Ishikawa (cell line): ENCODE measurements at regions not wholly inside any gene's neighbourhood (a gene's known extent, or its start where the extent isn't known, plus 50 kb on each side); places are given as distances from the start of the nearest gene placed in this dataset.

Experiments used
- CREB1 ChIP-seq: IDR thresholded peaks from 2 replicates; pipeline ENCODE4 v1.6.1; 2012; ENCODE audit warnings: low read depth
- EGR1 ChIP-seq: IDR thresholded peaks from 2 replicates; pipeline ENCODE4 v1.6.1; 2012
- EP300 ChIP-seq: IDR thresholded peaks from 2 replicates; pipeline ENCODE4 v1.6.1; 2012; ENCODE audit warnings: borderline replicate concordance
- MAX ChIP-seq: IDR thresholded peaks from 2 replicates; pipeline ENCODE4 v1.6.1; 2012
- NFIC ChIP-seq: IDR thresholded peaks from 2 replicates; pipeline ENCODE4 v1.6.1; 2012
- TAF1 ChIP-seq: IDR thresholded peaks from 2 replicates; pipeline ENCODE4 v1.6.1; 2012; ENCODE audit warnings: low read depth, mild to moderate bottlenecking
- YY1 ChIP-seq: IDR thresholded peaks from 2 replicates; pipeline ENCODE4 v1.6.1; 2012; ENCODE audit warnings: low read depth
- ZBTB7A ChIP-seq: IDR thresholded peaks from 2 replicates; pipeline ENCODE4 v1.6.1; 2012; ENCODE audit warnings: low read depth
- TF ChIP-seq, protein P1 (sequence below): IDR thresholded peaks from 2 replicates; pipeline ENCODE4 v1.6.1; 2012

DNA sequence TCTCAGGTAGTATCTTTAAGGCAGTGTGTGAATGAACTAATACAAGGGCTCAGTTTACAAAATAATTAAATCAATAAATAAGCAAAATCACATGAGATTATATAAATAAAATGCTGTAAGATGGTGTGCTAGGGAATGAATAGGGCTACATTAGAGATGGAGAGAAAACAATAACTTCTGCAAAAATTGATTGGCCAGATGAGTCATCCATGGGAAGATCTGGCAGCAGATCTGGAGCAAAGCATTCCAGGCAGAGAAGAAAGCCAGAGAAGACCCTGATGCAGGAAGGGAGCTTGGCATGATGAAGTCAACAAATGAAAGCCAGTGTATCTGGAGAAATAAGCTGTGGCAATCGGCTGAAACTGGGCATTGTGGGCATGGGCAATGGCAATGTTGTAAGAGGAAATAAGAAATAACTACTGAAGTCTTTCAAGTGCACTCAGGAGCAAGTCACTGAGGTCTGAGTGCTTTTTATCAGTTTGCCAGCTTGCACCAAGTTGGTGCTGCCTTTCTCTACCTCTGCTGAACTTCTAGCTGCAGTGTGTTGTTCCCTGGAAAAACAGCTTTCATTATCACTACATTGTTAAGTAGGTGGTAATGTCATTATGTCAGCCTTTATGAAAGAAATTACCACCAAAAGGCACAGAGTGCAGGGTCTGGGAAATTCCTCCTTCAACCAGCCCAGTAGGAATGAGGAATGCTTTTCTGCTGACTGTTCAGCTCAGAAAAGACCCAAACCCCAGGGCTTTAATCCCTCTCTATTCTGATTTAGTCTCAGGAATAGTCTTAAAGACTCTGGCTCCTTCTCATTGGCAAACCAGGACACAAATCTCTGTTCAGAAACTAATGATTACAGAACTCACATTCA is 231.6 kb downstream of the HTR1B start:
- TF ChIP-seq EGR1 (no peak), EP300 (no peak), TAF1 (no peak), NFIC (no peak), YY1 (no peak), MAX (no peak), ZBTB7A (no peak), CREB1 (no peak)
- TF ChIP-seq, protein P1, sequence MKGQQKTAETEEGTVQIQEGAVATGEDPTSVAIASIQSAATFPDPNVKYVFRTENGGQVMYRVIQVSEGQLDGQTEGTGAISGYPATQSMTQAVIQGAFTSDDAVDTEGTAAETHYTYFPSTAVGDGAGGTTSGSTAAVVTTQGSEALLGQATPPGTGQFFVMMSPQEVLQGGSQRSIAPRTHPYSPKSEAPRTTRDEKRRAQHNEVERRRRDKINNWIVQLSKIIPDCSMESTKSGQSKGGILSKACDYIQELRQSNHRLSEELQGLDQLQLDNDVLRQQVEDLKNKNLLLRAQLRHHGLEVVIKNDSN = no peak
